Stromal cell of bone marrow (primary cell): ENCODE measurements at regions not wholly inside any gene's neighbourhood (a gene's known extent, or its start where the extent isn't known, plus 50 kb on each side); places are given as distances from the start of the nearest gene placed in this dataset.

Experiments used
- DNase-seq: peaks from one replicate; pipeline ENCODE4 v3.0.0-alpha.2; 2012; ENCODE audit warnings: low read depth

- DNase-seq, result no peak
Measured at GRCh38 chr3:83738202-83738601, 1220.6 kb upstream of the CADM2 start.

- no peak for DNase-seq
Measured at GRCh38 chr3:83740504-83740903, 1218.3 kb upstream of the CADM2 start.

GRCh38 chr3:83765956-83766355 lies 1192.8 kb upstream of the CADM2 start:
- DNase-seq, result no peak

- DNase-seq, result no peak
Measured at GRCh38 chr3:83769791-83770663, 1188.8 kb upstream of the CADM2 start.

GRCh38 chr3:83770664-83771402 lies 1188.0 kb upstream of the CADM2 start:
- DNase-seq, result no peak

GRCh38 chr3:83802801-83803200 lies 1156.0 kb upstream of the CADM2 start:
- no peak for DNase-seq

- no peak for DNase-seq
Measured at GRCh38 chr3:83807511-83807910, 1151.3 kb upstream of the CADM2 start.

- no peak for DNase-seq
Measured at GRCh38 chr3:83813176-83813575, 1145.6 kb upstream of the CADM2 start.

GRCh38 chr3:83816653-83817052 lies 1142.1 kb upstream of the CADM2 start:
- DNase-seq, result no peak

- DNase-seq, result no peak
Measured at GRCh38 chr3:83821506-83821905, 1137.3 kb upstream of the CADM2 start.

- no peak for DNase-seq
Measured at GRCh38 chr3:83823095-83823494, 1135.7 kb upstream of the CADM2 start.

GRCh38 chr3:83835040-83835439 lies 1123.7 kb upstream of the CADM2 start:
- DNase-seq, result no peak

GRCh38 chr3:83842511-83842910 lies 1116.3 kb upstream of the CADM2 start:
- DNase-seq, result no peak

- no peak for DNase-seq
Measured at GRCh38 chr3:83843716-83844115, 1115.1 kb upstream of the CADM2 start.

- no peak for DNase-seq
Measured at GRCh38 chr3:83849106-83849730, 1109.6 kb upstream of the CADM2 start.

GRCh38 chr3:83863380-83863779 lies 1095.4 kb upstream of the CADM2 start:
- no peak for DNase-seq

GRCh38 chr3:83868909-83869567 lies 1089.8 kb upstream of the CADM2 start:
- DNase-seq, result no peak

- DNase-seq, result no peak
Measured at GRCh38 chr3:83873550-83873949, 1085.2 kb upstream of the CADM2 start.

GRCh38 chr3:83877910-83878309 lies 1080.9 kb upstream of the CADM2 start:
- DNase-seq, result no peak

- no peak for DNase-seq
Measured at GRCh38 chr3:83882701-83883100, 1076.1 kb upstream of the CADM2 start.

- DNase-seq, result no peak
Measured at GRCh38 chr3:83890039-83890762, 1068.6 kb upstream of the CADM2 start.

- no peak for DNase-seq
Measured at GRCh38 chr3:83890763-83891135, 1068.0 kb upstream of the CADM2 start.
